ENCODE measurements at regions not wholly inside any gene's neighbourhood (a gene's known extent, or its start where the extent isn't known, plus 50 kb on each side); places are given as distances from the start of the nearest gene placed in this dataset.

DNA sequence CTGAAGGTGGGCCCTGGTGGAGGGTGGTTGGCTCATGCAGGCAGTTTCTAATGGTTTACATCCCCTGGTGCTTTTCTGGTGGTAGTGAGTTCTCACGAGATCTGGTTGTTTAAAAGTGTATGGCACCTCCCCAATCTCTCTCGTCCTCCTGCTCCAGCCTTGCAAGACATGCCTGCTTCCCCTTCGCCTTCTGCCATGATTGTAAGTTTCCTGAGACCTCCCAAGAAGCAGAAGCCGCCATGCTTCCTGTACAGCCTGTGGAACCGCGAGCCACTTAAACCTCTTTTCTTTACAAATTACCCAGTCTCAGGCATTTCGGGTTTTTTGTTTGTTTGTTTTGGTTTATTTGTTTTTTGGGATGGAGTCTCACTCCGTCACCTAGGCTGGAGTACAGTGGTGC, 173.2 kb downstream of the MN1 start:
- TF ChIP-seq CTCF (IDR thresholded peaks at IDR 0.05 in 4 of 5, conservative IDR thresholded peaks at IDR 0.05 in 1 of 5) (no peak), POLR2A (IDR thresholded peaks at IDR 0.05) (no peak)

All from gastrocnemius medialis (tissue), 4 donors.